ENCODE measurements at regions not wholly inside any gene's neighbourhood (a gene's known extent, or its start where the extent isn't known, plus 50 kb on each side); places are given as distances from the start of the nearest gene placed in this dataset.

DNA sequence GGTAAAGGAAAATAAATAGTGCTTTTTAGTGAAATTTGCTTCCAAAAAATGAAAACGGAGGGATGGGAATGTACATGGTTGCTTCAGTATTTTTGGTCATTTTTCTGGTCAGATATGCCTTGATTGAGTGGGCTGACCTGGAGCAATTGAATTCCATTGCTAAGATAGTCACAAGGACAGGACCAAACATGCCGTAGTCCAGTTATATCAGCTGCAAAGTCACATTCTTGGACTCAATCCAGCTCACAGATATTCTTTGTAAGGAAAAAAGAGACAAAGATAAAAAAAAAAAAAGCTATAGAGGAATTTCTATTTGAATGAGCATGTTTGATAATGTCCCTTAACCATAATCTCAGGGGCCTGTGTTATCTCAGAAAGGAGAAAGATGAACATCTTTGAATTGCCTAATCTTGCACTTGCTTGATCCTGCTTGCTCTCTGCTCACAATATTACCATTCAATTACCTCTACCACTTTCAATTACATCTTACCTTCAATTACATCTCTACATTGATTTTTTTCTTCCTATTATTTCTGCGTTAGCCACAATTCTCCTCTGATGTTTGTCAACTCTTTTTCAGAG, 75.4 kb upstream of the PACRGL start:
- DNase-seq (ENCODE audit: low read depth) = no peak
- TF ChIP-seq, protein P1, sequence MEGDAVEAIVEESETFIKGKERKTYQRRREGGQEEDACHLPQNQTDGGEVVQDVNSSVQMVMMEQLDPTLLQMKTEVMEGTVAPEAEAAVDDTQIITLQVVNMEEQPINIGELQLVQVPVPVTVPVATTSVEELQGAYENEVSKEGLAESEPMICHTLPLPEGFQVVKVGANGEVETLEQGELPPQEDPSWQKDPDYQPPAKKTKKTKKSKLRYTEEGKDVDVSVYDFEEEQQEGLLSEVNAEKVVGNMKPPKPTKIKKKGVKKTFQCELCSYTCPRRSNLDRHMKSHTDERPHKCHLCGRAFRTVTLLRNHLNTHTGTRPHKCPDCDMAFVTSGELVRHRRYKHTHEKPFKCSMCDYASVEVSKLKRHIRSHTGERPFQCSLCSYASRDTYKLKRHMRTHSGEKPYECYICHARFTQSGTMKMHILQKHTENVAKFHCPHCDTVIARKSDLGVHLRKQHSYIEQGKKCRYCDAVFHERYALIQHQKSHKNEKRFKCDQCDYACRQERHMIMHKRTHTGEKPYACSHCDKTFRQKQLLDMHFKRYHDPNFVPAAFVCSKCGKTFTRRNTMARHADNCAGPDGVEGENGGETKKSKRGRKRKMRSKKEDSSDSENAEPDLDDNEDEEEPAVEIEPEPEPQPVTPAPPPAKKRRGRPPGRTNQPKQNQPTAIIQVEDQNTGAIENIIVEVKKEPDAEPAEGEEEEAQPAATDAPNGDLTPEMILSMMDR (conservative IDR thresholded peaks at IDR 0.05; ENCODE audit: low read length) = no peak
- no peak overlapping the region for H3K4me3 ChIP-seq (ENCODE audit: low read length)

DNA sequence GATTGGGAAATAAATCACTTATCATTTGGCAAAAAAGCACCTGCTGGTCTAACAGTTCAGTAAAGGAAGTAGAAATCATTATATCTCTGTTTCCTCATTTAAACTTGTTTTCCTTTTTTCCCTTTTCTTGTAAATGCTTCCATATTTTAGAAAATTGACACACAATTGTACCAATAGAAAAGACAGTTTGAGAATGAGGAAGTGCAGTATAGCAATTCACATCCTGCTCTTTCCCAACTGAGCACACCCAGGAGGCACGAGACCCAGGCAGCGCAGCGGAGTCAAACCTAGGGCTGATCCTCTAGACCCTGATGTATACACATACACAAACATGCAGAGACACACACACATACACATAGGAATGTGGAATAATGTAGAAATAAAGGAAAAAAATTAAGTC, 74.8 kb upstream of the PACRGL start:
- no peak for DNase-seq (ENCODE audit: low read depth)
- no peak overlapping the region for H3K4me3 ChIP-seq (ENCODE audit: low read length)
- TF ChIP-seq, protein P1 (conservative IDR thresholded peaks at IDR 0.05; ENCODE audit: low read length) = no peak

DNA sequence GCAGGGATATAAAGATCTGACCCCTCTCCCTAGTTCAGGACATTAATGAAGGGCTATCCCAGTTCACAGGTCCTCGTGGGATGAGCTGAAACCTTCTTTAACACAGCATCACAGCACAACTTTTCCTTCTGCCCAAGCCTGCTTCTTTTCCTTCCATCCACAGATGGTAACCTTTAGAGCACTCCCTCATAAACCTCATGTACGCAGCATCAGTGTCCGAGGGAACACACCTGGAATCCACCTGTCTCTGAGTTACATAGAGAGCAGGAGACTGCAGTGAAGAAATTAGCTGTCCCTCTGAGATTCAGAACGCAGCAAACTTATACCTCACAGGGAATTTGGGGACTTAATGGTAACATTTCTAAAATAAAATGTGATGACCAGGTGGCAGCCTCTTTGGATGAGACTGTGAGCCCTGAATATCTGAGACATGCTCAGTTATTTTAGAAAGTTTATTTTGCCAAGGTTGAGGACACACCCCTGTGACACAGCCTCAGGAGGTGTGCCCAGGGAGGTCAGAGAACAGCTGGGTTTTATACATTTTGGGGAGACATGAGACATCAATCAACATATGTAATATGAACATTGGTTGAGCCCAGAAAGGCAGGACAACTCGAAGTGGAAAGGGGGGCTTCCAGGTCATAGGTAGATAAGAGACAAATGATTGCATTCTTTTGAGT, 73.8 kb upstream of the PACRGL start:
- no peak for DNase-seq (ENCODE audit: low read depth)
- no peak overlapping the region for H3K4me3 ChIP-seq (ENCODE audit: low read length)
- TF ChIP-seq, protein P1 (conservative IDR thresholded peaks at IDR 0.05; ENCODE audit: low read length) = no peak

DNA sequence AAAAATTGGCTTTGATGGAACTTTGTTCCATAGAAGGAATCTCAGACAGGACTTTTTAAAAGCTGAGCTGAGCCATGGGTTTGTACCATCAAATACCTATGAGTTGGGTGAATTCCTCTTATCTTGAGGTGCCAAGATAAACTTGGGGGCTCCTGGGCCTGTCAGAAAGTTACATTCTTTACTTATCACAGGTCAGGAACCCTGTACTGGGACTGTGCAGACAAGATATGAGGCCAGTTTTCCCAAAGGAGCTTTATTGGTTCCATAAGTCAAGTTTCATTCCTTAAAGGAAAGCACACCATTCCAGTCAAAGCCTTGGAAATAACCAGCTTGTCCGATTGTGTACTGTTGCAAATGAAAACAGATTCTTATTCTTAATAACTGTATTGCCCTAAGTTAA, 72.4 kb upstream of the PACRGL start:
- TF ChIP-seq, protein P1 (conservative IDR thresholded peaks at IDR 0.05; ENCODE audit: low read length) = no peak
- H3K4me3 ChIP-seq (ENCODE audit: low read length) = no peak overlapping the region
- no peak for DNase-seq (ENCODE audit: low read depth)

DNA sequence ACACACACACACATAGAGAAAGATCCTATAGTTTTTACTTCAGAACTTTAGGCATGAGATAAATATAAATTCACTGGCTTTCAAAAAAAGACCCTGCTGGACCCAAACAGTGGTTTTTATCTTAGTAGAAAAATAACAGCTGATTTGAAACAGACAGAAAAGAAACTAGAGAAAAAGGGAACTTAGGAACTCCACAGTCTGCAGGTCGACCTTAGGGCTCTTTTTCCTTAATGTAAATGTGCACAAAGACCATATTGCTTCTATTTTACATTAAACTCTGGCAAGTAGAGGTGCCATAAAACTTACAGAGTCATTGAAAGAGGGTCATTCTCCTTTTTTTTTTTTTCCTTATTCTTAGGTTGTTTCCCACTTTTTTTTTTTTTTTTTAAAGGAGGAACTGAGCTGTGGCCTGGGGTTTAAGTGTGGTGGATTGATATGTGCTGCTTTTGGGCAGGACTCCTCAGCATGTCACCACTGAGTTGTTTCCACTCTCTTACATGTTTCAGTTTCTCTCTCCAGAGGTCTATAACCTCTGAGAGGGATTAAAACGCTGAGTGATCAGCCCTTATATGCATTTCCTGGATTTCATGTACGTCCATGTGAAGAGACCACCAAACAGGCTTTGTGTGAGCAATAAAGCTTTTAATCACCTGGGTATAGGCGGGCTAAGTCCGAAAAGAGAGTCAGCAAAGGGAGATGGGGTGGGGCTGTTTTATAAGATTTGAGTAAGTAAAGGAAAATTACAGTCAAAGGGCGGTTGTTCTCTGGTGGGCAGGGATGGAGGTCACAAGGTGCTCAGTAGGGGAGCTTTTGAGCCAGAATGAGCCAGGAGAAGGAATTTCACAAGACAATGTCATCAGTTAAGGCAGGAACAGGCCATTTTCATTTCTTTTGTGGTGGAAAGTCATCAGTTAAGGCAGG, 70.8 kb upstream of the PACRGL start:
- TF ChIP-seq, protein P1 (conservative IDR thresholded peaks at IDR 0.05; ENCODE audit: low read length) = no peak
- no peak for DNase-seq (ENCODE audit: low read depth)
- no peak overlapping the region for H3K4me3 ChIP-seq (ENCODE audit: low read length)

DNA sequence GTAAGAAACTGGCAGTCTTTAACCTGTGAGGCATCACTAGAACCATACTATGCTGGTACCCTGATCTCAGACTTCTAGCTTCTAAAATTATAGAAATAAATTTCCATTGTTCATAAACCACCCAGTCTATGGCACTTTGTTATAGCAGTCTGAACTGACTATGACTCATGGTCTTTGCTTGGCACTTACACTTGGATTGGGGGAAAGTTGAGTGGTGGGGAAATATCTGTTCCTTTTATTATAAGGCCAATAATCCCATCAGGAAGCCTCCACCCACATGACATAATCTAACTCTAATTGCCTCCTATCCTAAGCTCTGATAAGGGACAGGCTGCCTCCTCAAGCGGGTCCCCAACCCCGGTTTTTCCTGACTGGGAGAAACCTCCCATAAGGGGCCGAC, 61.4 kb upstream of the PACRGL start:
- DNase-seq (ENCODE audit: low read depth) = no peak
- TF ChIP-seq, protein P1 (conservative IDR thresholded peaks at IDR 0.05; ENCODE audit: low read length) = no peak
- H3K4me3 ChIP-seq (ENCODE audit: low read length) = no peak overlapping the region
